NCI-H2196 treated with DMSO at 0.1 percent for 48 hours (cell line): ENCODE measurements at regions not wholly inside any gene's neighbourhood (a gene's known extent, or its start where the extent isn't known, plus 50 kb on each side); places are given as distances from the start of the nearest gene placed in this dataset.
"Not testable (repeated sequence)": the region's sequence is repeated elsewhere in the genome, so short reads cannot be mapped to it uniquely, and the experiment has no call there.

ENCODE experiments used
- DNase-seq: peaks from one replicate; lab custom pipeline; 2025; ENCODE audit not compliant: unreplicated experiment; lab: John Stamatoyannopoulos, UW

DNA sequence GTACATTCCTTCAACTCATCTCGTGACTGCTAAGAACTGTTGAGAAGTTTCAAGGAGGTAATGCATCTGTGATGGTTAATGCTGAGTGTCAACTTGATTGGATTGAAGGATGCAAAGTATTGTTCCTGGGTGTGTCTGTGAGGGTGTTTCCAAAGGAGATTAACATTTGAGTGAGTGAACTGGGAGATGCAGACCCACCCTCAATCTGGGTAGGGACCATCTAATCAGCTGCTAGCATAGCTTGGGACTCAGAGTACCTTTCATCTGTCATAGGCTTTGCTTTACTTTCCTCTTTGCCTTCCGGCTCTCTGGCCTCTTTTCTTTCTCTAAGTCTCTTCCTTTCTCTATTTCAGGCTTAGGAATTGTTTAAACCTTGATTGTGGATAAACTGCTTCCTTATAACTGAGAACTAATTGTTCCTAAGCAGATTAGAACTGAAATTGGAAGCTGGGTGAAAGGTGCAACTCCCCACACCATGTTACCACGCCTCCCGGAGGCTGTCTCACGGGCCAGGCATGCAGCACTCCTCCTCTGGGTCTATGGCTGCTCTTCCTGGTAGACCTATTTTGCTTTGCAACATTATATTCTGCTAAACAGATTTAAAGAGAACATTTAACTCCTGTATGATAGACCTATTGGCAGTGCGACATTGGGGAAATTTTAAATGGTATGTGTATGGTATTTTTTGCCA is 298.2 kb downstream of the CCSER2 start:
- no peak for DNase-seq

GRCh38 chr10:84632866-84633265 is 304.5 kb downstream of the CCSER2 start:
- no peak for DNase-seq

DNA sequence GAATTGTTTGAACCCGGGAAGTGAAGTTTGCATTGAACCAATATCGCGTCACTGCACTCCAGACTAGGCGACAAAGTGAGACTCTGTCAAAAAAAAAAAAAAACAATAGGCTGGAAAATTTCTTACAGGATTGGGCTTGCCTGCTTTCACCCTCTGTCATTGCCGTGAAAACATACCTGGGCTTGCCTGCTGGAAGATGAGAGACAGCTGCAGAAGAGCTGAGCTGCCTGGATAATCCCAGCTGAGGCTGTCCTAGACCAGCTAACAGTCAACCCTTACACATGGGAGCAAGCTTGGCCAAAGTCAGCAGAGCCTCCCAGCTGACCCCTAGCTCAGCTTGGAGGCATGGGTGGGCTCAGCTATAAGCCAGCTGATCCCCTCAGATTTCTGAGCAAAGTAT is 306.2 kb downstream of the CCSER2 start:
- DNase-seq, result no peak

DNA sequence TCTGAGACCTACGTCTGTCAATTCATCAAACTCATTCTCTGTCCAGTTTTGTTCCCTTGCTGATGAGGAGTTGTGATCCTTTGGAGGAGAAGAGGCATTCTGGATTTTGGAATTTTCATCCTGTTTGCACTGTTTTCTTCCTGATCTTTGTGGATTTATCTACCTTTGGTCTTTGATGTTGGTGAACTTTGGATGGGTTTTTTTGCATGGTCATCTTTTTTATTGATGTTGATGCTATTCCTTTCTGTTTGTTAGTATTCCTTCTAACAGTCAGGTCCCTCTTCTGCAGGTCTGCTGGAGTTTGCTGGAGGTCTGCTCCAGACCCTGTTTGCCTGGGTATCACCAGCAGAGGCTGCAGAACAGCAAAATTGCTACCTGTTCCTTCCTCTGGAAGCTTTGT is 322.2 kb downstream of the CCSER2 start:
- not testable (repeated sequence) for DNase-seq

- no peak for DNase-seq
These were observed 326.3 kb downstream of the CCSER2 start for GRCh38 chr10:84654671-84655070.

DNA sequence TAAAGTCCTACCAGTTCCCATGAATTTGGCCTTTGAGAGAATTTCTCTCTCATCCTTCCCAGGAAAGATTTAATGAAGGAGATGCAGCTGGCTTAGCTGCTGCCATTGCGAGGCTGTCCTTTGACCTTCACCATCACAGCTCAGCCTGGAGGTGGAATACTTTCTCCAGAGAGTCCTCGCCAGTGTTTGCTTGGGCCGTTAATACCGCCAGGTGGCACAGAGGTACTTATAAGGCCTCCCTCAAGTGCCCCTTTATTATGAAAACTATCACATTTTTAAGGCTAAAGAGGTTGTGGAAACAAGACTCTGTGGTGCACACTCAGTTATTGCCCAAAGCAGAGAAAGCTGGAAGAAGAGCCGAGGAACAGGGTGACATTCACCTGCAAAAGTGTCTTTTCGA is 330.6 kb downstream of the CCSER2 start:
- no peak for DNase-seq

DNA sequence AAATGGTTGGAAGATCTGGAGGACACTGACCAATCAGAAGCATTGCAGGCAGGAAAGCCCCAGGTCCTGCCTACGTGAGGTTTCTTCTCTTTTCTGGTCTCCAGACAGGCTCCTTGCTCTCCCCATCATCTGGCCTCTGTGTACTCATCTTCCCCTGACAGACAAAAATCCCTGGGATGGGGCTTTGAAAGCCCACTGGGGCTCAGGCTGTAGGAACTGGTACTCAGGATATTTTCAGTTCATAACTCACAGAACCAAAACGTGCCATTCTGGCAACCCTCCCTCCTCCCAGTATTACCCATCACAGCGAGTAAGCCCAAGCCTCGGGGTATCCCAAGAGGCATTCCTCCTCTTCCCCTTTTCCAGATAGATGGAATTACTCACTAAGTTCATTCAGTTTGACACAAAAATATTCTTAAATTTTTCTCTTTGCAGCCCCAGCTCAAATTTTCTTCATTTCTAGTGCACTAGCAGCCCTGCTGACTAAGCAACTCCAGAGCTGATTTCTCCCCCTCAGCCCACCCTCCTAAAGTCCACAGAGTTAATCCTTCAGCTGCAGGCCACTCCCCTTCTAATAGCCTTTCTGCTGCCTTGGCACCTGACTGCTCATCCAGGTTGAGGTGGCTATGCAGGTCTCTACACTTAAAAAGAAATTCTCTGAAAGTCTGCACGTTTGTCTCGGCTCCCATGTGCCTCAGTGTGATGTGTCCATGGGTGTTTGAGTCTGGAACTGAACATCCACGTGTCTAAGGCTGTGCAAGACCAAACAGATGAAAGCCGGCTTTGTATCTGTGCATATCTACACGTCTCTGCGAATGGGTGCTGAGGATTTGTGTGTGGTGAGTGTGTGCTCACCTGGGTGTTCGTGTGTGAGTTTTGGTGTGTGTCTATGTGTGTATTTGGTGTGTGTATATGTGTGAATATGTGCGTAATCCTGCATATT is 331.4 kb downstream of the CCSER2 start:
- DNase-seq, result no peak

- no peak for DNase-seq
These were observed 332.2 kb downstream of the CCSER2 start for GRCh38 chr10:84660450-84661159.

- DNase-seq, result no peak
These were observed 336.8 kb downstream of the CCSER2 start for GRCh38 chr10:84665211-84665610.

GRCh38 chr10:84665883-84666463 is 337.6 kb downstream of the CCSER2 start:
- DNase-seq, result no peak

DNA sequence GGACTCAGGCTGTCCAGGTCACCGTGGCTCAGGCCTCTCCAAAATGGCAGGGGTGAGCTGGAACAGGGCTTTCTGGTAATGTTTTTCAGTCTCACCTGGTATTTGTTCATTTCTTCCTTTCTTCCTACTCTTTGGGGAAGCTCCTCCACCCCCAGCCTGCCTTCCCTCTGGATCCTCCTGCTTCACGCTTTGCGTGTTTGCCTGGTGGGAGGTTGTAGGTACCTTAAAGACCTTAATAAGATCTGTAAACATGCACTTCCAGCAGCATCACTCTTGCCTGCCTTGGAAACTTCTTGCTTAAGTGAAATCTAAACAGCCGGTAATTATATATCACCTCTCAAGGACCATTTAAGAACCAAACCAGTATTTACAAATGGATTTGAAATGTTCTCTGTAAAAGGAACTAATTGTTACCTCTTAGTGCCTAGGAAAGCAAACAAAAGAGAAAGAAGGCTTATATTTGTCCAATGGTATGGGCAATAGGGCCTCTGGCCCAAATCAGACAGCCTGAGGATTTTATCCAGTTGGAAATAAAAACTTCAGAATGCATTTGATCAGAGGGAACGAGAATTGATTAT is 339.9 kb downstream of the CCSER2 start:
- no peak for DNase-seq

DNA sequence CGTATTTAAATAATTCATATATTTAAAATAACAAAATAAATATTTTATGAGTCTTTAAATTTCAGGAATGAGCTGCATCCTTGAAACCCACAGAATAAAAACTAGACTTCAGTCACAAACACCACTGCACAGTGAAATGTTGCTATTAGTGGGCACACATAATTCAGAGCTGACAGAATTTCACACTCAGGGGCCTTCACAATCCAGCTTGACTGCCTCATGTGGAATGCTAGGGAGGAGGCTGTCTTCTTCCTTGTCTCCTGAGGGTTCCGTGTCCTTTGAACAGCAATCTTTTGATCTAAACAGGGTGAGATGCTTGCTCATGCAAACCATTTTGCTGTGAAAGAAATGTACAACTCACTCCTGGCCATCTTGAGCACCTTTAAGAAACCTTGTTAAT is 346.7 kb downstream of the CCSER2 start:
- no peak for DNase-seq

DNA sequence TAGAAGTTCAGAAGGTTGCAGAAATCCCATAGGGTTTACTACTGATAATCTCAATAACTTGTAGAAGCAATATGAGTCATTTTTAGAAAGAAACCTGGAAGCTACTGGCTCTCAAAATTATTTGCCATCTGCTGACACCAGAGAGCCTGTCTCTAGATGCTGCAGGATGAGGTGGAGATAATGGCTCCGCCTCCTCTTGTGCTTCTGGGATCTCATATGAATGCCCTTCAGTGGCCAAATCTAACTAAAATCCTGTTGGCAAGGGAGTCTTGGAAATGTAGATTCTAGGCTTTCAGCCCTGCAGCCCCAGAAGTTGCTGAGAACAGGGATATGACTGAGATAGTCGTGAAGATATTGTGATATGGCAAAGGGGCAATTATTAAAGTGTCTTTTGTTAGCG is 348.1 kb downstream of the CCSER2 start:
- no peak for DNase-seq

DNA sequence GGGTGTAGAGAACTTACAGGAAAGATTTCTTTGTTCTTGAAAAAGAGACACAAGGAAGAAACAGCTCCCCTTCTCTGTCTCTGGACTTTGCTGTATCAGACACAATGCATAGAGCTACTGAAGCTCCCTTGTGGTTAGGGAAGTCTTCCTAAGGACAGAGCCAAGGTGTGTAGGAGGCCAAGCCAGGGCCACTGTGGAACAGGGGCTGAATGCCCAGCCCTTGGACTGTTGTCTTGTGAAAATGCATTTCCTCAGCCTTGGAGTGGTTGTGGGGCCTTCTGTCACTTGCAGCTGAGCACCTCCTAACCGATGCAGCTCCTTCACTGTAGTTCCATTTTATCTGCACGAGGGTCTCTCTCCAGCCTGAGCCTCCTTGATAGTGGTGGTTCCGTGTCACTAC is 353.4 kb downstream of the CCSER2 start:
- no peak for DNase-seq

DNA sequence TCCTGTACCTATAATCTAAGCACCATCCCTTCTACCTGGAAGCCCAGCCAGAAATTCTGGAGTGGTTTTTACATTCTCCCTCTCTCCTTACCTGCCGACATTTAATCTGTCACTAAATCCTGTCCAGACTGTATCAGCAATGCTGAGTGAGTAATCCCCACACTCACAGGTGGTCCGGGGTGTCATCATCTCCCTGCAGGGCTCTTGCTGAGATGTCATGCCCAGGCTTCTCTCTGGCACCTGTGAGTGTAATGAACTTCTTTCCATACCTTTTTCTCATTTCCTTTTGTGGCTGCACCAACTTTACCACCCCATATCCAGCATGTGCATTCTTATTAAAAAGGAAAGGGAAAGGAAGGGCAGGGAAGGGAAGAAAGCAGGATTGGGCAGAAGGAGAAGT is 355.2 kb downstream of the CCSER2 start:
- DNase-seq, result no peak

DNA sequence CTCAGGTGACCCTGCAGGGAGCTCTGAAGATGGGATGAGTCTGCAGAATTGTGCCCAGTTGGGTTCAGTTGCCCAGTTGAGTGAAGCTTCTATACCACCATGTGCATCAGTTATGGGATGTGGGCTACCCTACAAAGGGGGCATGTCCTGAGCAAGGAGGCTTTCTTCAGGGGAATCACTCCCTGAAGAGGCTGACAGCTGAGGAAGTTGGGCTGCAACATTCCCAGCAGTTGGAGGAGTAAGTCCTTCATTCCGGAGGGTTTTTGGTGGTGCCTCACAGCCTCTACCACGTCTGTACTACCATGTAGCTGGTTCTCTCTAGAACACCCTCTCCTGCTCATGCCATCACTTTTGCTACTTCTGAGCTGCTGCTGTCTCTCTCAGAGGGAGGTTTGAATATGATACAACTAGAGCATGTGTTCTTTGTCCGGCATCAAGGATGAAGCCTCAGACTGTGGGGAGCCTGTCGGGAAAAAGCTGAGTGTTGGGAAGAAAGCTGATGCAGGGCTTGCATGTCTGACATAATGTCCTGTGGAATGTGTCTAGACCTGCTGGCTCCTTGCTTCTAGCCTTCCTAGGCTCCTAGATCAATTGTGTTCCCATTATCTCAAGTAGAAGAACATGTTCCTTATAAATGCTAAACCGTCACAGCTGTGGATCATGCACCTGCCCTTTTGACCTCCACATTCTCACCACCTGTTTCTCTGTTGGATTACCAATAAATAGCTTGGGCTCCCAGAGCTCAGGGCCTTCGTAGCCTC is 355.8 kb downstream of the CCSER2 start:
- DNase-seq, result no peak

DNA sequence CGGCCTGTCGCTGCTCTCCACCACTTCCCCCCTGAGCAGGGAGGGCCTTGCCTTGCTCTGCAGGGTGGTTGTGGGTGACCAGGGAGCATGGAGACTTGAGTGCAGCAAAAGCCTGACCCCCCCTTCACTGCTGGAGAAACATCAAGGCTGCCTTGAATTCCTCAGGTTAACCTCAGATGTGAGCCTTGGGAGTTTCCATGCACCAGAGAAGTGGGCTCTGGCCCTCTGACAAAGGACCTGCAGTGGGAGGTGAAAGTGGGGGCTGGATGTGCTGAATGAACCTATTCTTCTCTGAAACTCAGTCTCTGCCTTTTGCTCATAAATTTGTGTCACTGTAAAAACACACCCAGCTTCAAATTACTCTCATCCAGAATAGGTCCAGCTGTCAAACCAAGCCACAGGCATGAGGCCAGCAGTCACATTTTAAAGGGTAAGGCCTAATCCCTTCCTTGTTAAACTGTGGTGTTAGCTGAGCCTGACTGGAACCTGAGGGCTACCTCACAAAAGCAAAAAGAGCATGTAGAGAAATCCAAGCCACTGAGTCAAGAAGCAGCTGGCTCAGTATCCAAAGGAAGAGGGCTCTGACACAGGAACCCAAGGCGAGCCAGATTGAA is 356.8 kb downstream of the CCSER2 start:
- no peak for DNase-seq

DNA sequence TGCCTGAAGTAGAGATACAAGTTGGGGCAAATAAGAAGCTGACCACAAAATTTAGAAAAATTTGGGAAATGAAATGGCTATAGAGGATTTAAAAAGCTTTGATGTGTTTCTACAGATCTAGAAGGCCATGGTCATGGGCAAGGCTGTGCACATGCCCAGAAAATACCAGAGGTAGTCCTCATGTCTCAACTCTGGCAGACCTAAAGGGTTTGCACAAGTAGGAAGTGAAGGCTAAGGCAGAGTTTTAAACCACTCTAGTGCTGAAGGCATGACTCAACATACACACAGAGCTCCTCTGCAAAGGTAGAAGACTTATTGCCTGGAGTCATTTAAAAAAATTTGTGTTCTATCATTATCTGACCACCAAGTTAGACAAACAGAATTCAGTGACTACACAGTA is 364.6 kb downstream of the CCSER2 start:
- DNase-seq, result no peak

DNA sequence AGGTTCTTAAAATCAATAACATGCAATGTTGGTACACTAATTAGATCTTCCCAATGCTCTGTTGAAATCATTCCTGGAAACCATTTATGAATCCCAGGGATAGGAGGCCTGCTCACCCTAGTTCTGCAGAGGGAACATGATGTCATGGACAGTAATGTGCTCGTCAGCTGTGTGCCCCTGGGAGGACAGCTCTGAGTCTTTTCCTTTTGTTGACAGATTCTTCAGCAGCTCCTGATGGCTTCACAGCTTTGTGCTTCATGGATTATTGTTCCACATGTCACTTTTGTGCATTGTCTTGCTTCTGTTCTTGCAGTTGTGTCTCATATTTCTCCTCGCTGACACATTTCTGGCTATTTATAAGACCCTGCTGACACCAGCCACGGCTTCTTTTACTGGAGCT is 367.5 kb downstream of the CCSER2 start:
- DNase-seq, result no peak

DNA sequence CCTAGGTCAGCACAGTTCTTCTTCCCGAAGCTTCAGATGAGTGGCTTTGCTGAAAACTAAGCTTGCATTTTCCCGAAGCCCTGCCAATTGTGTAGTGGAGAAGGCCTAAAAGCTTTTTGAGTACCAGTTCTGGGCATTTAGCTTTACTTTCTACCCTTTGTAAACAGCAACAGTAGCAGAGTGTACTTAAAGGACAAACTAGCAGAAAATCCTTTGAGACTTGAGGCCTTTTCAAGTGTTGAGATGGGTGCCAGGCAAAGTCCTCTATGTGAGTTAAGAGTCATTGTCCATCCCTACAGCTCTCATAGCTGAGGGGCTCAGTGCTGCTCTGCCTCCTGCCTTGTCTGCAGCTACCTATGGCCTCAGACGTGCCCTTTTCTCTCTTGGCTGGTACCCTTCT is 368.2 kb downstream of the CCSER2 start:
- no peak for DNase-seq
